ENCODE measurements at regions not wholly inside any gene's neighbourhood (a gene's known extent, or its start where the extent isn't known, plus 50 kb on each side); places are given as distances from the start of the nearest gene placed in this dataset.
"Not testable (repeated sequence)": the region's sequence is repeated elsewhere in the genome, so short reads cannot be mapped to it uniquely, and the experiment has no call there.

DNA sequence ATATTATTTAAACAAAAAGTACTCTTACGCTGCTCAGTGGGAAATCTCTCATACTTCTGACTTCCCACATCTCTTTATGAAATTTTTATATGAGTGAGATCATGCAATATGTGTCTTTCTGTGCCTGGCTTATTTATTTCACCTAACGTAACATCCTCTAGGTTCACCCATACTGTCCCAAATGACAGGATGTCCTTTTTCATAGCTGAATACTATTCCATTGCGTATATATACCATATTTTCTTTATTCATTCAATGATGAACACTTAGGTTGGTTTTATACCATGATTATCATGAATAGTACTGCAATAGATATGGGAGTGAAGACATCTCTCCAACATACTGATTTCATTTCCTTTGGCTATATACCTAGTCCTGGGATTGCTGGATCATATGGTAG, 57.8 kb upstream of the TPP2 start:
- CTCF ChIA-PET = no interaction called here

GRCh38 chr13:102536695-102537485, 59.9 kb upstream of the TPP2 start:
- Mint-ChIP-seq H3K36me3 (ENCODE audit: low read depth) (no peaks in the 10 kb centered on the region), H3K27me3 (no peaks in the 10 kb centered on the region), H3K9me3 (no peaks in the 10 kb centered on the region), H3K4me3 (no peak overlapping the region), H3K27ac (no peak overlapping the region), H3K4me1 (no peaks in the 10 kb centered on the region)
- POLR2A ChIA-PET = no interaction called here
- CTCF ChIA-PET = no interaction called here
- no peak for DNase-seq

More for the DNA sequence above, 57.8 kb upstream of the TPP2 start:
- POLR2A ChIA-PET = no interaction called here
- Mint-ChIP-seq H3K36me3 (ENCODE audit: low read depth) (no peaks in the 10 kb centered on the region), H3K4me3 (no peak overlapping the region), H3K27me3 (peaks cover 11% of the 10 kb centered on the region), H3K9me3 (no peaks in the 10 kb centered on the region), H3K27ac (no peak overlapping the region), H3K4me1 (peaks cover under 1% of the 10 kb centered on the region)
- DNase-seq = no peak

DNA sequence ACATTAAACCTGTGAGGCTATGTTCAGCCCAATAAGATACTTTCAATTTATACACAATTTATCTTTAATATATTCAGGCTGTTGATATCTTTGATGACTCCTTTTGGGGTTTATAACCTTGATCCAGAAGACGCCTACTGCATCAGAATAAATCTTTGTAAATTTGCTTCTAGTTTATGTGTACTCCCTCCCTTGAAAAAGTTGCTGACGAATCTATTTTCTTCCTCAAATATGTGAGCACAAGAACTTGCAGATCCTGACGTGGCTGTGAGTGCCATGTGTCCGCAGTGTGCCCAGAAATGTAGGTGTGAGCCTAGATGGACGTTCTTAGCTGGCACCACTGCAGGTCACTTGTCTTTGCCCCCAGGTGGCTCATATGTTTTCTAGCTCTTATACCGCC, 60.6 kb upstream of the TPP2 start:
- H3K27me3 Mint-ChIP-seq = no peaks in the 10 kb centered on the region
- H3K36me3 Mint-ChIP-seq (ENCODE audit: low read depth) = no peaks in the 10 kb centered on the region
- no peaks in the 10 kb centered on the region for H3K4me1 Mint-ChIP-seq
- ChIA-PET CTCF (no interaction called here), POLR2A (no interaction called here)
- no peak for DNase-seq
- no peak overlapping the region for H3K4me3 Mint-ChIP-seq
- no peaks in the 10 kb centered on the region for H3K9me3 Mint-ChIP-seq
- H3K27ac Mint-ChIP-seq = no peak overlapping the region

DNA sequence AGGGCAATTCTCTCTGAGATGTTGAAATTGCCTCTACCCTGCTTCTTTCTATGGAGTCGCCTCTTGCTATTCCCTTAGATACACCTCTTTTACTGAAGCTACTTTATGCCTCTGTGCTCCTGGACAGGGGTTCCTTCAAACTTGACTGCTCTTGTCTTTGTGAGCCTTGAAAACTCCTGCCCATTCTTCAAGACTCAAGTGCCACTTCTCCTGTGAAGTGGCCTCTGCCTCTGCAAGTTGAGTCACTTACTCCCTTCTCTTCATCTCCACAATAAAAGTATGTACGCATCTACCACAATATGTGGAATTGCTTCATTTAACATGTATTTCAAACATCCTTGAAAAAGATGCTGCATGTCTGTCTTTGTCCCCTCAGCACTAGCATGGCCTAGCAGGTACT, 66.0 kb upstream of the TPP2 start:
- ChIA-PET POLR2A (no interaction called here), CTCF (no interaction called here)
- H3K27ac Mint-ChIP-seq = no peak overlapping the region

DNA sequence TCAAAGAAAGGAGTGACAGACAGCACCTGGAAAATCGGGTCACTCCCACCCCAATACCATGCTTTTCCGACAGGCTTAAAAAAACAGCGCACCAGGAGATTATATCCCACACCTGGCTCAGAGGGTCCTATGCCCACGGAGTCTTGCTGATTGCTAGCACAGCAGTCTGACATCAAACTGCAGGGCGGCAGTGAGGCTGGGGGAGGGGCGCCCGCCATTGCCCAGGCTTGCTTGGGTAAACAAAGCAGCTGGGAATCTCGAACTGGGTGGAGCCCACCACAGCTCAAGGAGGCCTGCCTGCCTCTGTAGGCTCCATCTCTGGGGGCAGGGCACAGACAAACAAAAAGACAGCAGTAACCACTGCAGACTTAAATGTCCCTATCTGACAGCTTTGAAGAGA, 74.5 kb upstream of the TPP2 start:
- H3K4me3 Mint-ChIP-seq; CTCF ChIA-PET; H3K27ac Mint-ChIP-seq; H3K27me3 Mint-ChIP-seq; POLR2A ChIA-PET; DNase-seq; H3K36me3 Mint-ChIP-seq (ENCODE audit: low read depth); H3K4me1 Mint-ChIP-seq; H3K9me3 Mint-ChIP-seq: not testable (repeated sequence)

More for the DNA sequence above, 66.0 kb upstream of the TPP2 start:
- H3K4me1 Mint-ChIP-seq = no peaks in the 10 kb centered on the region
- no peak overlapping the region for H3K4me3 Mint-ChIP-seq
- no peak for DNase-seq
- H3K36me3 Mint-ChIP-seq (ENCODE audit: low read depth) = no peaks in the 10 kb centered on the region
- H3K27me3 Mint-ChIP-seq = no peaks in the 10 kb centered on the region
- H3K9me3 Mint-ChIP-seq = no peaks in the 10 kb centered on the region

DNA sequence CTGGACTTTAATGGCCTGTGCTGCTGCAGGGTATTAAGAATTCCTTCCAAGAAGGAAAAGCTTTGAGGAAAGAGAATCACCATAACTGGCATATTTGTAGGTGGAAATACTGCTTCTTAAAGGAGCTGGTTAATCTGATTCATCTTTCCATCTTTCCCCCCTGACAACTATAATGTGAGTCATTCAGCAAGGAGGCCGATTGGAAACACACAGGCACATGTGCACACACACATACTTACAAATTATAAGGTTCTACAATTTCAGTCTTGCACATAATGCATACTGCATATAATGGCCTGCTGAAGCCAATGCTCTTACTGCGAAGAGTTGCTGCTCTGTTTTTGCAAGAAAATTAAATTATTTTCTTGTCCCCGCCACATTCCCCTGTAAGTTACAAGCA, 78.8 kb upstream of the TPP2 start:
- no peak overlapping the region for H3K4me3 Mint-ChIP-seq
- H3K36me3 Mint-ChIP-seq (ENCODE audit: low read depth) = no peaks in the 10 kb centered on the region
- ChIA-PET CTCF (no interaction called here), POLR2A (no interaction called here)
- H3K4me1 Mint-ChIP-seq = no peaks in the 10 kb centered on the region
- no peak for DNase-seq
- no peak overlapping the region for H3K27ac Mint-ChIP-seq
- no peaks in the 10 kb centered on the region for H3K27me3 Mint-ChIP-seq
- no peaks in the 10 kb centered on the region for H3K9me3 Mint-ChIP-seq

DNA sequence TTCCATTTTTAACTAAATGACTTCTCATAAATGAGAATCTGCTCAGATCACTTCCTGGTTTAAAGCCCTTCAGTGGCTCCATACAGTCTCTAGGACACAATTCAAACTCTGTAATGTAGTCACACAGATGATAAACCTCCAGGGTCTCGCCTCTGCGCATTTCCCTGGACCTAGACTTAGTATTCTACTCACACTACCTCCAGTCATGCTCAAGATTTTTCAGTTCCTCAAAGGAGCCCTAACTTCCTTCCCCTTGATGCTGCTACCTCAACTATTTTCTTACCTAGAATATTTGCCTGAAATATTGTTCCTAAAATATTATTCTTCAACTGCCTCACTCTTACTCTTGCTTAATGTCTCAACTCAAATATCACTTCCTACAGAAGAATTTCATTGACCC, 86.7 kb upstream of the TPP2 start:
- Mint-ChIP-seq H3K4me1 (no peaks in the 10 kb centered on the region), H3K9me3 (no peaks in the 10 kb centered on the region), H3K36me3 (ENCODE audit: low read depth) (no peaks in the 10 kb centered on the region), H3K27me3 (peaks cover 2% of the 10 kb centered on the region), H3K27ac (no peak overlapping the region), H3K4me3 (no peak overlapping the region)
- DNase-seq = no peak
- ChIA-PET CTCF (no interaction called here), POLR2A (no interaction called here)

- H3K27ac Mint-ChIP-seq = no peak overlapping the region
- no peaks in the 10 kb centered on the region for H3K36me3 Mint-ChIP-seq (ENCODE audit: low read depth)
- ChIA-PET POLR2A (no interaction called here), CTCF (no interaction called here)
- DNase-seq = no peak
- no peaks in the 10 kb centered on the region for H3K4me1 Mint-ChIP-seq
- H3K9me3 Mint-ChIP-seq = no peaks in the 10 kb centered on the region
- no peak overlapping the region for H3K4me3 Mint-ChIP-seq
- peaks cover 5% of the 10 kb centered on the region for H3K27me3 Mint-ChIP-seq
Measured at GRCh38 chr13:102508411-102508810, 88.4 kb upstream of the TPP2 start.

- H3K27me3 Mint-ChIP-seq = peaks cover 8% of the 10 kb centered on the region
- ChIA-PET POLR2A (no interaction called here), CTCF (no interaction called here)
- no peaks in the 10 kb centered on the region for H3K4me1 Mint-ChIP-seq
- H3K36me3 Mint-ChIP-seq (ENCODE audit: low read depth) = no peaks in the 10 kb centered on the region
- H3K9me3 Mint-ChIP-seq = no peaks in the 10 kb centered on the region
- H3K27ac Mint-ChIP-seq = no peak overlapping the region
- DNase-seq = no peak
- H3K4me3 Mint-ChIP-seq = no peak overlapping the region
Measured at GRCh38 chr13:102504002-102504401, 92.8 kb upstream of the TPP2 start.

DNA sequence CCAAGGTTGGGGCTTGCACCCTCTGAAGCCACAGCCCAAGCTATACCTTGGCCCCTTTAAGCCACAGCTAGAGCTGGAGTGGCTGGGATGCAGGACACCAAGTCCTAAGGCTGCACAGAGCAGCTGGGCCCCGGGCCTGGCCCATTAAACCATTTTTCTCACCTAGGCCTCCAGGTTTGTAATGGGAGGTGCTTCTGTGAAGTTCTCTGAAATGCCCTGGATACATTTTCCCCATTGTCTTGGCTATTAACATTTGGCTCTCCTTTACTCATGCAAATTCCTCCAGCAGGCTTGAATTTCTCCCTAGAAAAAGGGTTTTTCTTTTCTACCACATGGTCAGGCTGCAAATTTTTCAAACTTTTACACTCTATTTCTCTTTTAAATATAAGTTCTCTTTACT, 93.8 kb upstream of the FGF14 start:
- CTCF ChIA-PET = no interaction called here
- H3K4me1 Mint-ChIP-seq = no peaks in the 10 kb centered on the region
- no peak overlapping the region for H3K27ac Mint-ChIP-seq
- H3K27me3 Mint-ChIP-seq = peaks cover 6% of the 10 kb centered on the region
- no peaks in the 10 kb centered on the region for H3K36me3 Mint-ChIP-seq (ENCODE audit: low read depth)
- no peaks in the 10 kb centered on the region for H3K9me3 Mint-ChIP-seq
- no peak for DNase-seq
- POLR2A ChIA-PET = no interaction called here
- no peak overlapping the region for H3K4me3 Mint-ChIP-seq

GRCh38 chr13:102487330-102487729, 85.5 kb upstream of the FGF14 start:
- no peaks in the 10 kb centered on the region for H3K4me1 Mint-ChIP-seq
- H3K36me3 Mint-ChIP-seq (ENCODE audit: low read depth) = no peaks in the 10 kb centered on the region
- ChIA-PET POLR2A (no interaction called here), CTCF (no interaction called here)
- DNase-seq = no peak
- no peaks in the 10 kb centered on the region for H3K9me3 Mint-ChIP-seq
- no peak overlapping the region for H3K4me3 Mint-ChIP-seq
- peaks cover 13% of the 10 kb centered on the region for H3K27me3 Mint-ChIP-seq
- no peak overlapping the region for H3K27ac Mint-ChIP-seq

DNA sequence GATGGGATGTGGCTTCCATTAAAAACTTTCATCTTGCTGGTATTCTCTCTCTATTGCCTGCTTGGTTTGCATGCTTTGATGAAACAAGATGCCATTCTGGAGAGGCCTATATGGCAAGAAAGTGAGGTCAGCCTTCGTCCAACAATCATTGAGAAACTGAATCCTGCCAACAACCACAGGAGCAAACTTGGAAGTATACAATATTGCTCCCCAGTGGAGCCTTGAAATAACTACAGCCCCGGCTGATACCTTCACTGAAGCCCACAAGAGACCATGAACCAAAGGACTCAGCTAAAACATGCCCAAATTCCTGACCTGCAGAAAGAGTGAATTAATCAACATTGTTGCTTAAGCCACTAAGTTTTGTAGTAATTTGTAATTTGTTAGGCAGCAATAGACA, 82.5 kb upstream of the FGF14 start:
- no peak for DNase-seq
- Mint-ChIP-seq H3K4me3 (no peak overlapping the region), H3K27me3 (peaks cover 7% of the 10 kb centered on the region), H3K36me3 (ENCODE audit: low read depth) (no peaks in the 10 kb centered on the region), H3K4me1 (no peaks in the 10 kb centered on the region), H3K27ac (no peak overlapping the region), H3K9me3 (no peaks in the 10 kb centered on the region)
- POLR2A ChIA-PET = no interaction called here
- CTCF ChIA-PET = no interaction called here

DNA sequence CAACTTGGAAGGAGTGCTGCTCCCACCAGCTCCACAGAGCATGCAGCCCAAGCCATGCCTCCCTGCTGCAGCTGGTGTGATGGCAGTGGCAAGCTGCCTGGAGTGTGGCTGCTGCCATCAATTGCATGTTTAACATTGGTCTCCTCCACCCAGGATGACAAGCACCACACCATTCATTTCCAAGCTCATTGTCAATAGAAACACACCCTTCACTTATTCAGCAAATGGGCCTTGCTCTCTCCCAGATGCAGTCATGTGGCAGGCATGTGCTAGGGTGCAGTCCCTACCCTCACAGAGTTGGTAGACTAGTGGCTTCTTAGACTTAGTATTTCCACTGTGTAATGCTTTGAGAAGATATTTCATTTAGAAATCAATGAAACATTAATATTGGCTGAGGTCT, 70.8 kb upstream of the FGF14 start:
- no peak for DNase-seq
- H3K4me3 Mint-ChIP-seq = no peak overlapping the region

DNA sequence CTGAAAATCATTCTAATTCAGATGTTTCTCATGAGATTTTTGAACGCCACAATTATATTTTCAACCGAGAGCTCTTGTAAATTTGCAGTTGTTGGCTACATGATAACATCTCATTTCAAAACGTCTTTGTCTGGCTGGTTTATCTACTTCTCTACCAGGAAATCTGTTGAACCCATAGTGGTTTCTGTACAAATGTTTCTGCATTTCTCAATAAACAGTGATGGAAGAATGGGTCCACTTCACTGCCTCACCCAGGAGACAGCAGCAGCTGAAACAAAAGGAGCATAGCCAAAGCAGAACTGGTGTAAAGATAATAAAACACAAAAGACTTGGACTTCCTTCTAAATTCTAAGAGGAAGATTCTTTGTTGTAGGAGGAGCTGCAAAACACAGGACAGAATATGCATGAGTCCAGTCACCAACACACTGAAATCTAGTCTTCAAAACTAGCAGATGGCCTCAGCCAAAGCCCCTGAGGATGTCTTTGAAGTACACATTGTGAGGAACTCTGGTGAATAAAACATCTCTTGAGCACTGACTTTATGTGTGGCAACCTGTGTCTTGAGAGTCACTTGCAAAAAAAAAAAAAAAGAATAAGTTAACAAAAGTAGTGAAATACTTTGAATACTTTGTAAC, 68.6 kb upstream of the FGF14 start:
- POLR2A ChIA-PET = no interaction called here
- no peak overlapping the region for H3K27ac Mint-ChIP-seq
- no peak overlapping the region for H3K4me3 Mint-ChIP-seq
- CTCF ChIA-PET = no interaction called here
- no peaks in the 10 kb centered on the region for H3K9me3 Mint-ChIP-seq
- H3K36me3 Mint-ChIP-seq (ENCODE audit: low read depth) = no peaks in the 10 kb centered on the region
- H3K4me1 Mint-ChIP-seq = no peaks in the 10 kb centered on the region
- no peak for DNase-seq
- H3K27me3 Mint-ChIP-seq = peaks cover 8% of the 10 kb centered on the region

More for the DNA sequence above, 70.8 kb upstream of the FGF14 start:
- H3K9me3 Mint-ChIP-seq = no peaks in the 10 kb centered on the region
- peaks cover 8% of the 10 kb centered on the region for H3K27me3 Mint-ChIP-seq
- CTCF ChIA-PET = no interaction called here
- no peaks in the 10 kb centered on the region for H3K4me1 Mint-ChIP-seq
- H3K36me3 Mint-ChIP-seq (ENCODE audit: low read depth) = no peaks in the 10 kb centered on the region
- H3K27ac Mint-ChIP-seq = no peak overlapping the region
- POLR2A ChIA-PET = no interaction called here

Data from activated CD4-positive, alpha-beta T cell treated with anti-CD3 and anti-CD28 coated beads, Interleukin-2, amount 10 ng/mL, durations not matched to agents 7 days and 5 days (primary cell).